GM19468 (cell line): ENCODE measurements at regions not wholly inside any gene's neighbourhood (a gene's known extent, or its start where the extent isn't known, plus 50 kb on each side); places are given as distances from the start of the nearest gene placed in this dataset.
"Not testable (repeated sequence)": the region's sequence is repeated elsewhere in the genome, so short reads cannot be mapped to it uniquely, and the experiment has no call there.

Experiments used
- ATAC-seq: cut with Tn5 transposase; IDR thresholded peaks from one replicate; pipeline ENCODE4 v1.9.1; 2021; ENCODE audit warnings: mild to moderate bottlenecking, moderate library complexity, moderate number of reproducible peaks; ENCODE audit not compliant: unreplicated experiment; ENCODE audit errors: extremely low read depth

DNA sequence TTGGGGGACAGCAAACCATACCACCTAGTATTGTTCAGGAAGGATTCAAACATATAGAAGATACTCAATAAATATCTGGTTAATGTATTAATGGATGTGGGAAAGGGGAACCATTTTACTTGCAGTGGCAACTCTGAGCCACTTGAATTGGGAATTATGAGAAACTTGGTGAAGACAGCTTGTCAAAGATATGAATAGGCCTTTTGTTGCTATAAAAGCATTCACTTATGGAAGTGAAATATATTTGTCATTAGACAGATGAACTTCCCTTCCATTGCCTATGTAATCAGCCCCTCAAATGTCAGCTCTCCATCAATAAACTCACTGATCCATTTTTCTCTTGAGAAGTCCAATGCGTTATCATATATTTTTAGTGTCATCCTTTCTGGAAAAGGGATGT is 56.1 kb downstream of the GPR85 start:
- no peak for ATAC-seq

- ATAC-seq, result no peak
Observed at GRCh38 chr7:113026941-113027340, 59.7 kb downstream of the GPR85 start.

DNA sequence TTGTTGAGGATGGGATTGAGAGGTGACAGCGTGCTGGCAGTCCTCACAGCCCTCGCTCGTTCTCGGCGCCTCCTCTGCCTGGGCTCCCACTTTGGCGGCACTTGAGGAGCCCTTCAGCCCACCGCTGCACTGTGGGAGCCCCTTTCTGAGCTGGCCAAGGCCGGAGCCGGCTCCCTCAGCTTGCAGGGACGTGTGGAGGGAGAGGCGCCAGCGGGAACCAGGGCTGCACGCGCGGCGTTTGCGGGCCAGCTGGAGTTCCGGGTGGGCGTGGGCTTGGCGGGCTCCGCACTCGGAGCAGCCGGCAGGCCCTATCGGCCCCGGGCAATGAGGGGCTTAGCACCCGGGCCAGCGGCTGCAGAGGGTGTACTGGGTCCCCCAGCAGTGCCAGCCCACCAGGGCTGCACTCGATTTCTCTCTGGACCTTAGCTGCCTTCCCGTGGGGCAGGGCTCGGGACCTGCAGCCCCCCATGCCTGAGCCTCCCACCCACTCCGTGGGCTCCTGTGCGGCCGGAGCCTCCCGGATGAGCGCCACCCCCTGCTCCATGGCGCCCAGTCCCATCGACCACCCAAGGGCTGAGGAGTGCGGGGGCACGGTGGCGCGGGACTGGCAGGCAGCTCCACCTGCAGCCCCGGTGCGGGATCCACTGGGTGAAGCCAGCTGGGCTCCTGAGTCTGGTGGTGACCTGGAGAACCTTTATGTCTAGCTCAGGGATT is 69.3 kb downstream of the GPR85 start:
- ATAC-seq, result not testable (repeated sequence)

DNA sequence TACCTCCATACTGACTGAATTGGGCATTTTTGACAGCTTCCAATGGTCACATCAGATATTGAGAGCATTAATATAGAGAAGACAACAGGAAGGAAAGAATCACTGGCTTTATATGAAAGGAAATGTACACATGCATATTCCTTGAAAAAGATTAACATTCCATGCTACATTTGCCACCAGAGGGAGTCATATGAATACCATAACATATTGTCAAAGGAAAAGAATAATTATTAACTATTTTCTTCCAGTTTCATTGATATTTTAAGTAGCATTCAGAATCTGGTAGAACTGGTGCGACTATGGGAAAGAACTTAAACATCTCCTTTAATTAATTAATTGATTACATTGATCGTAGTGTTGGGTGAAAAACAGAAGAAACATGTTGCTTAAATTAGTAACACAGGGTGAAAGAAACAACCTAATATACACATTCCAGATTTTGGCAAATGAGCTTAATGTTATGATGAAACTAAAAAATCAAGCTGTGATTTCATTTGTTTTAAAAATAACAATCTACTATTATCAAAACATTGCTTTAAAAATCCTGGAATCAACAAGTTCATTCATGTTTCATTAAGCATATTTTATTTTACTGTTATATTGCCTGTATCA is 71.5 kb downstream of the GPR85 start:
- ATAC-seq, result no peak

DNA sequence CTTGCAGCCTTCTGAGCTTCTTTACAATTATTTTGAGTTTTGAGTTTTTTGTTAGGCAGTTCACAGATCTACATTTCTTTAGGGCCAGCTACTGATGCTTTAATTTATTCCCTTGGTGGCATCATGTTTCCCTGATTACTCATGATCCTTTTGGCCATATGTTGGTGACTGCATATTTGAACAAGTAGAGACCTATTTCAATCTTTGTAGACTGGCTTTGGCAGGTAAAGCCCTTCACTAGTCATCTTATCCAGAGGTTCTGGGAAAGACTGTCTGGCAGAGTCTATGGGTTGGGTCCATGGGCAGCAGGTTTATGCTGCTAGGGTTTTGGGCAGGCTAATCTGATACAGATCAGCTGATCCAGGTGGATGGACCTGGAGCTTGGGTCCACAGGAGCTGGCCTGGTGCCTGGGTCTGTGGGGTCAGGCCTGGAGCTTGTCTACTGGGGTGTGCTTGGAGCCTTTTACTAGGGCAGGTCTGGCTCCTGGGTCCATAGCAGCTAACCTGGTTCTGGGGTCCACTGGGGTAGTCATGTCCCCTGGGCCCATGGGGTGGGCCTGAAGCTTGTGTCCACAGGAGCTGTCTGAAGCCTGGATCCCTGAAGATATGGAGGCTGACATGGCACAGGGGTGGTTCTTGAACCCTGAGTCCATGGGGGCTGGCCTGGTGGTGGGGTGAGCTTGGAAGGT is 72.7 kb downstream of the GPR85 start:
- no peak for ATAC-seq

DNA sequence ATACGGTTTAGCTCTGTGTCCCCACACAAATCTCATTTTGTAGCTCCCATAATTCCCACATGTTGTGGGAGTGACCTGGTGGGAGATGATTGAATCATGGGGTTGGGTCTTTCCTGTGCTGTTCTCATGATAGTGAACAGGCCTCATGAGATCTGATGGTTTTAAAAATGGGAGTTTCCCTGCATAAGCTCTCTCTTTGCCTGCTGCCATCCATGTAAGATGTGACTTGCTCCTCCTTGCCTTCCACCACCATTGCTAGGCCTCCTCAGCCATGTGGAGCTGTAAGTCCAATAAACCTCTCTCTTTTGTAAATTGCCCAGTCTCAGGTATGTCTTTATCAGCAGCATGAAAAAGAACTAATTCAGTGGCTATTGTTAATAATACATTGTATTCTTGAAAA is 73.8 kb downstream of the GPR85 start:
- ATAC-seq, result not testable (repeated sequence)

DNA sequence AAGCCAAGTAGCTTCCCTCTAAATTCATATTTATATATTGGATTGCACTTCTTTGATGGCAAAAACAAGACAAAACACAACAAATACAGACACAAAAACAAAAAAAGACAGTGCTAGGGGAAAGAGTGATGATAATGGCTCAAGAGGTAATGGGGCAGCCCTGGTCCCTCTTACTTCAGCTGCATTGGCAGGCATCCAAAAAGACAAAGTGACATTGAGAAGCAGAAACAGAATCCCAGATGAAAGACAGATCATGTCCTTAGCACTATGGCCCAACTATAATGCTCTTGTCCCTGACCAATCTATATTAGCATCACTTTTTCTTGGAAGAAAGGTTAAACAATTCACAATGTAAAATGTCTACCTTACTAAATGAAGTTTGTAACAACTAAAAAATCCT is 76.2 kb downstream of the GPR85 start:
- no peak for ATAC-seq

DNA sequence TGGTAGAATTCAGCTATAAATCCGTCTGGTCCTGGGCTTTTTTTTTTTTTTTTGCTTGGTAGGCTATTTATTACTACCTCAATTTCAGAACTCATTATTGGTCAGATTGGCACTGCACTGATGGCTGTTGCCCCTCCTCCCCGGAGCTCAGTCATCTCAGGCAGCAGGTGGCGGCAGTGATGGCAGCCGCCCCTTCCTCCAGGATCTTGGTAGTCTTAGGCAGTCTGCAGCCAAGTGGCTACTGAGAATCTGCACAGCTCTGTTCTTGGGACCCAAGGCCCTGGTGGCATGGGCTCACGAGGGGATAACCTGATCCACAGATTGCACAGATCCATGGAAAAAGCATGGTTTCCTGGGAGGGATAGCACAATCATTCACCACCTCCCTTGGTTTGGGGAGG is 77.9 kb downstream of the GPR85 start:
- no peak for ATAC-seq

DNA sequence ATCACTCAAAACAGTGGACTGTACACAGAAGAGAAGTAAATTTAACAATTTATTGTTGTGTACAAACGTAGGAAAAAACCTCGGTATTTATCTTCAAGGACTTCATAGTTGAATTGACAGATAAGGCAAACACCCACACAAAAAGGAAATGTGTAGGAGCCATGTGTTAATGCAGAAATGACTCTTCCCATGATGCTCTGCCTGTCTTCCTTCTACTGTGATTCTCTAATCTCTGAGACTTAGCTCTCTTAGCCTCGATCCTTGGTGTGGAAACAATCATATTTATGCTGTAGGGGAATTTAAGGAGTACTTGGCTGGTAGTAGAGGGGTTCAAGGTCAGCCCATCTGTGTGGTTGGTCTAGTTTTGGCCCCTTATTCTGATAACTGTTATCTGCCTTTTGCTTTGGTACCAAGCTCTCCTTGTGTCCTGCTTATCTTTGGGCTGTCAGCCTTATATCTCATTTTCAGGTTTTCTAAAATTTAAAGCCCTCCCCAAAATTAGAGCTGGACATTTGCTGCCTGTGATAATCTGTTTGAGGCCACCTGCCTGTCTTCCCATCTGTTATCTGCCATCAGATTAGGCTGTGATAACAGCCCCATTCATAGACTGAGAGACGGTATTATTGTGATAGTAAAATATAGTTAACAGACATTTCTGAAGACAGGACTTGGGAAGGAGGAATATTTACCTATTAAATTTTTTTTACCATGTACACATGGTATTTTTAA is 81.7 kb downstream of the GPR85 start:
- no peak for ATAC-seq

DNA sequence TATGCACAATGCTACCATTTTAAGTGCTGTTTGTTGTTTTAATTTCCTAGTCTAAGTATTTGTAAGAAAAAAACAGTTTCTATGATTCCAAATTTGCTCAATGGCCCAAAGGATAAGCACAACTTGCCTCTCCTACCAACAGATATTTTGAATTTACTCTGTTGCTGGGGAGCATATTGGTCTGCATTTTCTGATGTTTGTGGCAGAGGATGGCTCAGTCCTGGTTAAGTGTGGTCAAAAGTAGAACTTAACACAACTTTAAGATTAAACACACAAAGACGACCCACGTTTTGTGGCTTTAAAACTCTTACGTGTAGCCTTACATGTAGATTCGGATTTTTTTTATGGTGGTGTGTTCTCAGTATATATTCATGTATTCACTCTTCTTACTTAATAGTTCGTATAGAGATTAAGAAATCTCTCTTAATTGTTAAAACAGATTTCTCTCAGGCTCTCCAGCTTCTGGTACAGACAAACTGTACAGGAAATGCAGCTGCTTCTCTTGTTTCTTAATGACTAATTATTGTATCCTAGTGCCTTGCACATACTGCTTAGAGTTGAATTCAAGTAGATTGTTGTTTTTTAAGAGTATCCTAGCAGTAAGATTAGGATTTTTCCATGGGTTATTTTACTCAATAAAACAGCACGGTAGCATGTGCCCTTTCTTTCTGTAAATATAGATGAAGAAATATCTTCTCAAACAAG is 86.2 kb downstream of the GPR85 start:
- no peak for ATAC-seq

DNA sequence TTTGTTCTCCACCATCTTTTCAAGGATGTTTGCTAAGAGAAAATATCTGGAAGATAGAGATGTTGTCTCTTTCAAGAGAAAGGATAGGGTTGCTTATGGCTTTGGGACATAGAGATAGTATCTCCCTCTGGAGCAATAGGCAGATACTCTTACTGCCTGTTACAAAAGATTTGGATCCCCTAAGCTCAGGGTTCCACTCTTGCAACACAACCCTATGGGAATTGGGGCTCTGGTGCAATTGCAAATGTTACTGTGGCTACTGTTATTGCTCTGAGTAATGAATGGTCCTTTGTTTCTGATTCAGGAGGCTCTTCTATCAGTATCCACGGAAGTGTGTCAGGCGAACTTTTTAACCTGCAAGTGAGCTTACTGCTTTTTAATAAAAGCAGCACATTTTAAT is 88.8 kb downstream of the GPR85 start:
- no peak for ATAC-seq

GRCh38 chr7:112996331-112996871 is 90.2 kb downstream of the GPR85 start:
- no peak for ATAC-seq

GRCh38 chr7:112995059-112995824 is 91.4 kb downstream of the GPR85 start:
- ATAC-seq, result no peak

GRCh38 chr7:112994656-112995055 is 92.0 kb downstream of the GPR85 start:
- no peak for ATAC-seq

- no peak for ATAC-seq
Observed at GRCh38 chr7:112990624-112991023, 96.0 kb downstream of the GPR85 start.

GRCh38 chr7:112989531-112989930 is 97.1 kb downstream of the GPR85 start:
- ATAC-seq, result no peak

DNA sequence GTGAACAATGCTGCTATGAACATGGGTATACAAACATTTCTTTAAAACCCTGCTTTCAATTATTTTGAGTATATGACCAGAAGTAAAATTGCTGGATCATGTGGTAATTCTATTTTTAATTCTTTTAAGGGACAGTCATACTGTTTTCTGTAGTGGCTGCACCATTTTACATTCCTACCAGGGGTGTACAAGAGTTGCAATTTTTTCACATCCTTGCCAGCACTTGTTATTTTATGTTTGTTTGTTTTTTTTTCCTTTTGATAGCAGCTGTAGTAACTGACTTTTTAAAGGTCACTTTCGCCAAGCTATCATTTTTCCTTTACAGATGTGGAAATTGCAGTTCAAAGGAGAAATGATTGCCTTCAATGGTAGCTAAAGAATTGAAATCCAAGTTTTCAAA is 99.5 kb downstream of the GPR85 start:
- no peak for ATAC-seq

- no peak for ATAC-seq
Observed at GRCh38 chr7:112986256-112987031, 100.2 kb downstream of the GPR85 start.
